Fibroblast of mammary gland (primary cell): ENCODE measurements at regions not wholly inside any gene's neighbourhood (a gene's known extent, or its start where the extent isn't known, plus 50 kb on each side); places are given as distances from the start of the nearest gene placed in this dataset.

Source experiments
- DNase-seq: peaks from one replicate; pipeline ENCODE4 v3.0.0-alpha.2; 2010; ENCODE audit warnings: low read depth
- H3K4me3 ChIP-seq: 2 replicates; pipeline ENCODE4 v1.5.1; 2011; ENCODE audit warnings: low read depth, mild to moderate bottlenecking, low read length, moderate library complexity; ENCODE audit not compliant: control insufficient read depth
- TF ChIP-seq, protein P1 (sequence below): conservative IDR thresholded peaks from 2 replicates; pipeline ENCODE4 v1.5.1; 2011; ENCODE audit warnings: low read depth, low read length, inconsistent platforms; ENCODE audit not compliant: control insufficient read depth, insufficient read depth

- DNase-seq: no peak
- no peak overlapping the region for H3K4me3 ChIP-seq
- TF ChIP-seq, protein P1, sequence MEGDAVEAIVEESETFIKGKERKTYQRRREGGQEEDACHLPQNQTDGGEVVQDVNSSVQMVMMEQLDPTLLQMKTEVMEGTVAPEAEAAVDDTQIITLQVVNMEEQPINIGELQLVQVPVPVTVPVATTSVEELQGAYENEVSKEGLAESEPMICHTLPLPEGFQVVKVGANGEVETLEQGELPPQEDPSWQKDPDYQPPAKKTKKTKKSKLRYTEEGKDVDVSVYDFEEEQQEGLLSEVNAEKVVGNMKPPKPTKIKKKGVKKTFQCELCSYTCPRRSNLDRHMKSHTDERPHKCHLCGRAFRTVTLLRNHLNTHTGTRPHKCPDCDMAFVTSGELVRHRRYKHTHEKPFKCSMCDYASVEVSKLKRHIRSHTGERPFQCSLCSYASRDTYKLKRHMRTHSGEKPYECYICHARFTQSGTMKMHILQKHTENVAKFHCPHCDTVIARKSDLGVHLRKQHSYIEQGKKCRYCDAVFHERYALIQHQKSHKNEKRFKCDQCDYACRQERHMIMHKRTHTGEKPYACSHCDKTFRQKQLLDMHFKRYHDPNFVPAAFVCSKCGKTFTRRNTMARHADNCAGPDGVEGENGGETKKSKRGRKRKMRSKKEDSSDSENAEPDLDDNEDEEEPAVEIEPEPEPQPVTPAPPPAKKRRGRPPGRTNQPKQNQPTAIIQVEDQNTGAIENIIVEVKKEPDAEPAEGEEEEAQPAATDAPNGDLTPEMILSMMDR: no peak
These were observed 806.8 kb downstream of the PCDH18 start for GRCh38 chr4:136725286-136726081.

GRCh38 chr4:136713140-136713539, 819.2 kb downstream of the PCDH18 start:
- peak; percentile 2 for DNase-seq
- TF ChIP-seq, protein P1: no peak
- H3K4me3 ChIP-seq: no peak overlapping the region

DNA sequence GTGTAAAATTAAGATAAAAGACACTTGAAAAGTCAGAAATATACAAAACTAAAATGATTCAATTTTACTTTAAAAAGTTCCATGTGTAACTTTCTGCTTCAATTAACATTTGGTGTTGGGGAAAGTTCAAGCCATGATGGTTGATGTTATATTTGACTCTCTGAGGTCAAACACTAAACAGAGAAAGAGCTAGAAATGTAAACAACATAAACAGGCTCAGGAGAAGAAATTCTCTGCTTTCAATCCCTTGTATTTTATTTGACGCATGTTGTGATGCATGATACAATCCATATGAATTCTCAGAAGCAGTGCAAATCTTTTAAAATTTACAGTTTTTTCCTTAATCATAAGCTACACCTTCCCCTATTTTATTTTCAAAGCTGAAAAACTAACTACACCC, 822.4 kb downstream of the PCDH18 start:
- DNase-seq: no peak
- H3K4me3 ChIP-seq: no peak overlapping the region
- TF ChIP-seq, protein P1: no peak

DNA sequence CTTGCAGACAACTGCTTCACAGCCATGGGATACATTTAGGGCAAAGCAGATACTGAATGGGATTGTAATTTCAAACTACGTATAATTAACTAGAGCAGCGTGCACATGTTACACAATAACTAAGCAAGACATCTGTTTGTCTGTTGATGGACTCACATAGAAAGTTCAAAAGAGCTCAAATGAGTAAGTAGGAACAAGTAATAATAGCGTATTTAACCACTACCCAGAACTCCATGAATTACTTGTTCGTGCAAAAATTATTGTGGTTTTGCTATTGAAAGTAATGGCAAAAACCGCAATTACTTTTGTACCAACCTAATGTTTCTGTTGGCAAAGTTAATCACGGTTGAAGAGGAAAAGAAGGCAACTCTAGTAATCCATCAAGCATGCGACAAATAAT, 825.4 kb downstream of the PCDH18 start:
- H3K4me3 ChIP-seq: no peak overlapping the region
- TF ChIP-seq, protein P1: no peak
- no peak for DNase-seq

- H3K4me3 ChIP-seq: no peak overlapping the region
- no peak for DNase-seq
- TF ChIP-seq, protein P1: no peak
These were observed 832.4 kb downstream of the PCDH18 start for GRCh38 chr4:136699905-136700304.

DNA sequence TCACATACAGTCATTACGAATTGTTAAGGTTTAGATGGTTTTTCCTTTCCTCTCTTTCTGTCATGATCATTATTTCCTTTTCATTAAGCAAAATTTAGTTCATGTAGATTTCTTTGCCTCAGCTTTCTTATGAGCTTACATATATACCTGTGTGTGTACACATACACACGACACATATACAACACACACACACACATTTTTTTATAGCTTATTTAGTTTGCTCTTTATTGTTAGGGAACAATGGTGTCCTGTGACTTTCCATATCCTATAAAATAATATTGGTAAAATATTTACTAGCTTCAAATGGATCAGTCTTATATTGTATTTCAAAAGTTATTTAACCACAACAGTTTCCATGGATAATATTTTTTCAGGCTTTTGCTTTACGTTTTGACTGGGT, 840.7 kb downstream of the PCDH18 start:
- TF ChIP-seq, protein P1: no peak
- DNase-seq: no peak
- H3K4me3 ChIP-seq: no peak overlapping the region

- DNase-seq: no peak
- no peak overlapping the region for H3K4me3 ChIP-seq
- TF ChIP-seq, protein P1: no peak
These were observed 841.9 kb downstream of the PCDH18 start for GRCh38 chr4:136690360-136690759.
